ENCODE measurements at regions not wholly inside any gene's neighbourhood (a gene's known extent, or its start where the extent isn't known, plus 50 kb on each side); places are given as distances from the start of the nearest gene placed in this dataset.

DNA sequence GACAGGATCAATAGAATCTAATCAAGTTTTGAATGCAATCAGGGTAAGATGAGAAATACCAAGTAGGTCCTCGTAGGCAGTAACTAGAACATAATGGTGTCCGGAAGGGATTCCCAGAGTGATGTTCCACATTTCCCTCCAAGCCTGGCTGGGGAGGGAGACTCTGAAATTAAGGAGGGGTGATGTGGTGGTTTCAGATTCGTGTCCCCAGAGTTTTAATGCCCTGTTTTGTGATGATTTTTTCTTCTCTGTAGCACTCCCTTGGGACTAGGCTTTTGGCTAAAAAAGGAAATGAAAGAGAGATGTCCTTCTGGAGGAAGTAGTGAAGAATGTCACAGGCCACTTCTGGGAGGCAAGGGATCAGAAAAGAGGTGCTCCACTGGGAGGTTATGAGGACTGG, 108.3 kb upstream of the CACNA2D3 start:
- no peak for DNase-seq (ENCODE audit: low spot score)
- no peak overlapping the region for H3K27ac ChIP-seq
- CTCF ChIA-PET: no interaction called here
- POLR2A ChIA-PET (ENCODE audit: low non-redundant PET): no interaction called here
- TF ChIP-seq, protein P1, sequence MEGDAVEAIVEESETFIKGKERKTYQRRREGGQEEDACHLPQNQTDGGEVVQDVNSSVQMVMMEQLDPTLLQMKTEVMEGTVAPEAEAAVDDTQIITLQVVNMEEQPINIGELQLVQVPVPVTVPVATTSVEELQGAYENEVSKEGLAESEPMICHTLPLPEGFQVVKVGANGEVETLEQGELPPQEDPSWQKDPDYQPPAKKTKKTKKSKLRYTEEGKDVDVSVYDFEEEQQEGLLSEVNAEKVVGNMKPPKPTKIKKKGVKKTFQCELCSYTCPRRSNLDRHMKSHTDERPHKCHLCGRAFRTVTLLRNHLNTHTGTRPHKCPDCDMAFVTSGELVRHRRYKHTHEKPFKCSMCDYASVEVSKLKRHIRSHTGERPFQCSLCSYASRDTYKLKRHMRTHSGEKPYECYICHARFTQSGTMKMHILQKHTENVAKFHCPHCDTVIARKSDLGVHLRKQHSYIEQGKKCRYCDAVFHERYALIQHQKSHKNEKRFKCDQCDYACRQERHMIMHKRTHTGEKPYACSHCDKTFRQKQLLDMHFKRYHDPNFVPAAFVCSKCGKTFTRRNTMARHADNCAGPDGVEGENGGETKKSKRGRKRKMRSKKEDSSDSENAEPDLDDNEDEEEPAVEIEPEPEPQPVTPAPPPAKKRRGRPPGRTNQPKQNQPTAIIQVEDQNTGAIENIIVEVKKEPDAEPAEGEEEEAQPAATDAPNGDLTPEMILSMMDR (conservative IDR thresholded peaks at IDR 0.05; ENCODE audit: low read depth): no peak

DNA sequence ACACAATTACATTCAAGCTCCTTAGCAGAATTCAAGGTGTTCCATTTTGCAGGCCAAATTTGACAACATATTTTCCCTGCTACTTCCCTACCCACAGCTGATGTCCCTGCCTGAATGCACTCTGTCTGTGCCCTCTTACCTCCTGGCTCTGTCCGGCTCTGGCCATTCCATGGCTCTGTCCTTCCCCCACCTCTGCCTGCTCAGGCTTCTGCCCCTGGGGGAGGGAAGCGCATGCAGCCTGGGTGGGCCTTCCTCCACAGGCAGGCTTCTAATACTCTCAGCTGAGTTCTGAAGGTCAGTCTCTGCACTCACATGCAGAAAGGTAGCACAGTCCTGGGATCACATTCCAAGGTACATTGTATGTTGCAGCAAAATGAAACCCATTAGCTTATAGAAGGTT, 113.6 kb upstream of the CACNA2D3 start:
- DNase-seq (ENCODE audit: low spot score): no peak
- ChIA-PET POLR2A (ENCODE audit: low non-redundant PET) (no interaction called here), CTCF (no interaction called here)
- TF ChIP-seq, protein P1 (conservative IDR thresholded peaks at IDR 0.05; ENCODE audit: low read depth): no peak
- H3K27ac ChIP-seq: no peak overlapping the region

DNA sequence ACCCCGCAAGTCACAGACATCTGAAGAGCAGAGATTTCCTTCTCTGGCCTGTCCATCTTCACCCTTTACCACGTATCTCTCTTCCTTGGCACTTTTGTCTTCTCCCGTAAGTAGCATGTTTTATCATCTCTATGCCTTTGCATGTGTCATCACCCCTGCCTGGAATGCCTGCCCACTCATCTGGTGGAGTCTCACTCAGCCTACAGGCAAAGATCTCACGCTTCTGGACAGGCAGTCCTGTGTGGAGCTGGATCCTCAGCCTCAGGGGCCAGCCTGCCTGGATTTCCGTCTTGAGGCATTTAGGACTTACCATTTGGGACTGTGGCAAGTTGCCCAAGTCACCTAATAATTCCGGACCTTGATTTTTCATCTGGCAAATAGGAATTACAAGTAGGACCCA, 114.3 kb upstream of the CACNA2D3 start:
- TF ChIP-seq, protein P1 (conservative IDR thresholded peaks at IDR 0.05; ENCODE audit: low read depth): no peak
- CTCF ChIA-PET: no interaction called here
- no peak overlapping the region for H3K27ac ChIP-seq
- peak; percentile 1 for DNase-seq (ENCODE audit: low spot score)
- POLR2A ChIA-PET (ENCODE audit: low non-redundant PET): no interaction called here

DNA sequence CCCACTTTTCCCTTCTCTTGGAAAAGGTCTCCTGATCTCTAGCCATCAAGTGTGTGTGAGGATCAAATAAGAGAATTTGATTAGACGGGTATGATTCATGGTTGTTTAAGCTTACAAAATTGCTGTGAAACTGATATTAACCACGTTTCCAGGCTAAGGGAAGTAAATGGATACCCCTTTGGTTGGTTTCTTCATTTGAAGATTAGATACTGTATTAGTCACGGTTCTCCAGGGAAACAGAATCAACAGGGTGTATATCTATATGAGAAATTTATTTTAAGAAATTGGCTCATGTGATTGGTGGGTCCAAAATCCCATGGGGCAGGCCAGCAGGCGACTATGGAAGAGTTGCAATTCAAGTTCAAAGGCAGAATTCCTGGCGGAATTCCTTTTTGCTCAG, 112.7 kb upstream of the SELENOK start:
- POLR2A ChIA-PET (ENCODE audit: low non-redundant PET): no interaction called here
- DNase-seq (ENCODE audit: low spot score): no peak
- CTCF ChIA-PET: no interaction called here
- TF ChIP-seq, protein P1 (conservative IDR thresholded peaks at IDR 0.05; ENCODE audit: low read depth): no peak
- H3K27ac ChIP-seq: no peak overlapping the region

GRCh38 chr3:54003136-54003535, 111.5 kb upstream of the SELENOK start:
- TF ChIP-seq, protein P1 (conservative IDR thresholded peaks at IDR 0.05; ENCODE audit: low read depth): no peak
- no peak overlapping the region for H3K27ac ChIP-seq
- POLR2A ChIA-PET (ENCODE audit: low non-redundant PET): no interaction called here
- no peak for DNase-seq (ENCODE audit: low spot score)
- CTCF ChIA-PET: no interaction called here

DNA sequence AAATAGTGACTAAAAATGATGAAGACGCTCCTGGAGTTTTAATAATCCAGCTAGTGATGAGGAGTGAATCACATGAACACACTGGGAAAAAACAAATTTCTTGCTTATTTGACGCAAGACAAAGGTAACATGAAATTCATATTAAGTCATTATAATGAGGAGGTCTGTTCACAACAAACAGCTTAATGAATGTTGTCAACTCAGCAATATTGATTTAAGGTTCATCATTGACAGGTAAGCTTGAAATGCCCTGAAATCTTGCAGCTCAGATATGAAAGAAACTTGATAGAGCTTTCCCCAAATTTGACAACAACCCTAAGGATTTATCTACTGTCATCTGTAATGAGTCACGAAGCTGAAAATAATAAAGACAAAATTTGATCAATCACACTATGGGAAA, 108.1 kb upstream of the SELENOK start:
- DNase-seq (ENCODE audit: low spot score): no peak
- CTCF ChIA-PET: no interaction called here
- H3K27ac ChIP-seq: no peak overlapping the region
- POLR2A ChIA-PET (ENCODE audit: low non-redundant PET): no interaction called here
- TF ChIP-seq, protein P1 (conservative IDR thresholded peaks at IDR 0.05; ENCODE audit: low read depth): no peak

DNA sequence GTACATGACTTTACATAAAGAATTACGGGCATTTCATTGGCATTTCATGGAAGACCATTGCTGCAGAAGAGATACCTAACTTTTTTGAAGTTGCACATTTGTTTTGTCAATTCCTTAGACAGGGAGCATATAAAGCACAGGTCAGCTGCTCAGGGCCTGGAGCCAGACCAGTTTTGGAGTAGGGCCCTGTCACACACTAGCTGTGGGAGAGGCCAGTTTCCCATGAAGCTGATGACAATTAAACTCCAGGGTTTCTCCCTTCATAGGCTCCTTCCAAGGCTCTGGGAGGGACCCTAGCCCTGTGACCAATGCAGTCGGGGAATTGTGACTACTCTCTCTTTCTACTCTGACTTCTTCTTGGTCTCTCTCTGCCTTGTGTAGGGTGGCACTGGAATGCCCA, 107.3 kb upstream of the SELENOK start:
- ChIA-PET POLR2A (ENCODE audit: low non-redundant PET) (no interaction called here), CTCF (no interaction called here)
- TF ChIP-seq, protein P1 (conservative IDR thresholded peaks at IDR 0.05; ENCODE audit: low read depth): no peak
- H3K27ac ChIP-seq: no peak overlapping the region
- DNase-seq (ENCODE audit: low spot score): no peak
